GM19438 (cell line): ENCODE measurements at regions not wholly inside any gene's neighbourhood (a gene's known extent, or its start where the extent isn't known, plus 50 kb on each side); places are given as distances from the start of the nearest gene placed in this dataset.

Experiments used
- ATAC-seq: cut with Tn5 transposase; IDR thresholded peaks from one replicate; pipeline ENCODE4 v1.9.1; 2021; ENCODE audit warnings: low read depth; ENCODE audit not compliant: unreplicated experiment

GRCh38 chr2:122446761-122447160, 691.3 kb downstream of the TSN start:
- no peak for ATAC-seq

GRCh38 chr2:122447237-122447636, 691.8 kb downstream of the TSN start:
- no peak for ATAC-seq

- no peak for ATAC-seq
Observed at GRCh38 chr2:122451040-122451439, 695.6 kb downstream of the TSN start.

- no peak for ATAC-seq
Observed at GRCh38 chr2:122451697-122452096, 696.2 kb downstream of the TSN start.

- no peak for ATAC-seq
Observed at GRCh38 chr2:122469147-122469546, 713.7 kb downstream of the TSN start.

GRCh38 chr2:122471753-122472152, 716.3 kb downstream of the TSN start:
- ATAC-seq = no peak

- no peak for ATAC-seq
Observed at GRCh38 chr2:122478117-122478516, 722.7 kb downstream of the TSN start.

GRCh38 chr2:122478771-122479170, 723.3 kb downstream of the TSN start:
- no peak for ATAC-seq

GRCh38 chr2:122480501-122481243, 725.2 kb downstream of the TSN start:
- ATAC-seq = no peak

- no peak for ATAC-seq
Observed at GRCh38 chr2:122481244-122481622, 725.8 kb downstream of the TSN start.

- ATAC-seq = no peak
Observed at GRCh38 chr2:122481717-122482116, 726.3 kb downstream of the TSN start.

- no peak for ATAC-seq
Observed at GRCh38 chr2:122486086-122486485, 730.6 kb downstream of the TSN start.

- ATAC-seq = no peak
Observed at GRCh38 chr2:122486705-122487415, 731.4 kb downstream of the TSN start.

GRCh38 chr2:122491011-122491410, 735.6 kb downstream of the TSN start:
- ATAC-seq = no peak

GRCh38 chr2:122500316-122501105, 745.1 kb downstream of the TSN start:
- no peak for ATAC-seq

GRCh38 chr2:122506620-122507019, 751.2 kb downstream of the TSN start:
- ATAC-seq = no peak

GRCh38 chr2:122507261-122507660, 751.8 kb downstream of the TSN start:
- ATAC-seq = no peak

GRCh38 chr2:122512091-122512490, 756.6 kb downstream of the TSN start:
- no peak for ATAC-seq

GRCh38 chr2:122514451-122514996, 759.1 kb downstream of the TSN start:
- ATAC-seq = no peak

- ATAC-seq = no peak
Observed at GRCh38 chr2:122515731-122516290, 760.4 kb downstream of the TSN start.

GRCh38 chr2:122516775-122517174, 761.3 kb downstream of the TSN start:
- no peak for ATAC-seq
